Stimulated activated CD8-positive, alpha-beta memory T cell treated with anti-CD3 and anti-CD28 coated beads, Interleukin-4, amount 100 ng/mL, for 48 hours (primary cell): ENCODE measurements at regions not wholly inside any gene's neighbourhood (a gene's known extent, or its start where the extent isn't known, plus 50 kb on each side); places are given as distances from the start of the nearest gene placed in this dataset.
A peak's percentile ranks its signal among the peaks of the same experiment; 100 is the strongest.
"Not testable (repeated sequence)": the region's sequence is repeated elsewhere in the genome, so short reads cannot be mapped to it uniquely, and the experiment has no call there.

Experiments
- DNase-seq: peaks from one replicate; pipeline ENCODE4 v3.0.0-alpha.2; 2020

GRCh38 chr4:118589471-118590055 lies 95.6 kb upstream of the METTL14 start:
- DNase-seq: no peak

- peak; percentile 98 for DNase-seq
These were observed 93.7 kb upstream of the METTL14 start for GRCh38 chr4:118591339-118592046.

- DNase-seq: not testable (repeated sequence)
These were observed 92.9 kb upstream of the METTL14 start for GRCh38 chr4:118592289-118592688.

GRCh38 chr4:118595883-118596282 lies 89.3 kb upstream of the METTL14 start:
- DNase-seq: not testable (repeated sequence)

- not testable (repeated sequence) for DNase-seq
These were observed 60.1 kb upstream of the METTL14 start for GRCh38 chr4:118625097-118625496.

- DNase-seq: not testable (repeated sequence)
These were observed 55.5 kb upstream of the METTL14 start for GRCh38 chr4:118629697-118630096.

- DNase-seq: not testable (repeated sequence)
These were observed 54.3 kb upstream of the METTL14 start for GRCh38 chr4:118630897-118631296.

GRCh38 chr4:118631321-118632050 lies 53.7 kb upstream of the METTL14 start:
- not testable (repeated sequence) for DNase-seq

- DNase-seq: not testable (repeated sequence)
These were observed 51.7 kb upstream of the METTL14 start for GRCh38 chr4:118633476-118633875.

- not testable (repeated sequence) for DNase-seq
These were observed 50.9 kb upstream of the METTL14 start for GRCh38 chr4:118634126-118634875.
